ENCODE measurements at regions not wholly inside any gene's neighbourhood (a gene's known extent, or its start where the extent isn't known, plus 50 kb on each side); places are given as distances from the start of the nearest gene placed in this dataset.

DNA sequence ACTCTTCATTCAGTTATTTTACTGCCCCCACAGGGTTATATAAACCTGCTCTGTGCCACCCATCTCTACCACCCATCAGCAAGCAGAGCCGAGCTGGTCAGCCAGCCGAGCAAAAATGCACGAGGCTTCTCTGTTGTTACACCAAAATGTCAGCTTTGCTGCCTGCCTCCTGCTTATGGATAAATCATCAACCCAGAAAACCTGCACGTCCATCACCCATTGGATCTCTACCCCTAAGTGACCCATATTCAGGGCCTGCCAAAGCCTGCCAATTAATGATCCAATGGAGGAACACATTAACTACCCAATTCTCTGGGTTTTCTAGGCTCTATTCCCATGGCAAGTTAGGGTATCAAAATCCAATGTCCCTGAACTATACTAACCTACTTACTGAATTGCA lies 365.5 kb upstream of the ACVR2A start:
- TF ChIP-seq, protein P1, sequence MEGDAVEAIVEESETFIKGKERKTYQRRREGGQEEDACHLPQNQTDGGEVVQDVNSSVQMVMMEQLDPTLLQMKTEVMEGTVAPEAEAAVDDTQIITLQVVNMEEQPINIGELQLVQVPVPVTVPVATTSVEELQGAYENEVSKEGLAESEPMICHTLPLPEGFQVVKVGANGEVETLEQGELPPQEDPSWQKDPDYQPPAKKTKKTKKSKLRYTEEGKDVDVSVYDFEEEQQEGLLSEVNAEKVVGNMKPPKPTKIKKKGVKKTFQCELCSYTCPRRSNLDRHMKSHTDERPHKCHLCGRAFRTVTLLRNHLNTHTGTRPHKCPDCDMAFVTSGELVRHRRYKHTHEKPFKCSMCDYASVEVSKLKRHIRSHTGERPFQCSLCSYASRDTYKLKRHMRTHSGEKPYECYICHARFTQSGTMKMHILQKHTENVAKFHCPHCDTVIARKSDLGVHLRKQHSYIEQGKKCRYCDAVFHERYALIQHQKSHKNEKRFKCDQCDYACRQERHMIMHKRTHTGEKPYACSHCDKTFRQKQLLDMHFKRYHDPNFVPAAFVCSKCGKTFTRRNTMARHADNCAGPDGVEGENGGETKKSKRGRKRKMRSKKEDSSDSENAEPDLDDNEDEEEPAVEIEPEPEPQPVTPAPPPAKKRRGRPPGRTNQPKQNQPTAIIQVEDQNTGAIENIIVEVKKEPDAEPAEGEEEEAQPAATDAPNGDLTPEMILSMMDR (conservative IDR thresholded peaks at IDR 0.05 in 1 of 2, IDR thresholded peaks at IDR 0.05 in 1 of 2; ENCODE audit: low read depth in 1 of 2, low read length in 2 of 2) = no peak
- TF ChIP-seq EZH2 (IDR thresholded peaks at IDR 0.05; ENCODE audit: low read length, missing control alignments) = no peak

Data from fibroblast of lung (primary cell).